ENCODE measurements at regions not wholly inside any gene's neighbourhood (a gene's known extent, or its start where the extent isn't known, plus 50 kb on each side); places are given as distances from the start of the nearest gene placed in this dataset.

GRCh38 chr18:46393961-46394360 lies 263.1 kb downstream of the LOXHD1 start (continued):
- TF ChIP-seq SIN3A (conservative IDR thresholded peaks at IDR 0.05 in 1 of 2, IDR thresholded peaks at IDR 0.05 in 1 of 2; ENCODE audit: low read depth in 1 of 2, low read length in 2 of 2), result no peak
- TF ChIP-seq SRF (IDR thresholded peaks at IDR 0.05; ENCODE audit: low read depth, low read length), result no peak

All from H1 (cell line).